ENCODE measurements at regions not wholly inside any gene's neighbourhood (a gene's known extent, or its start where the extent isn't known, plus 50 kb on each side); places are given as distances from the start of the nearest gene placed in this dataset.

GRCh38 chr1:91584878-91585277, 84.2 kb downstream of the CDC7 start:
- no peak for TF ChIP-seq POLR2A (IDR thresholded peaks at IDR 0.05; ENCODE audit: low read length)
- TF ChIP-seq GATA1 (IDR thresholded peaks at IDR 0.05; ENCODE audit: low read depth, low read length): no peak
